ENCODE measurements at regions not wholly inside any gene's neighbourhood (a gene's known extent, or its start where the extent isn't known, plus 50 kb on each side); places are given as distances from the start of the nearest gene placed in this dataset.

- DNase-seq = no peak
These were observed 274.4 kb downstream of the PLPP3 start for GRCh38 chr1:56304975-56305374.

- no peak for DNase-seq
These were observed 275.6 kb downstream of the PLPP3 start for GRCh38 chr1:56303805-56304204.

- no peak for DNase-seq
These were observed 276.5 kb downstream of the PLPP3 start for GRCh38 chr1:56302878-56303277.

DNA sequence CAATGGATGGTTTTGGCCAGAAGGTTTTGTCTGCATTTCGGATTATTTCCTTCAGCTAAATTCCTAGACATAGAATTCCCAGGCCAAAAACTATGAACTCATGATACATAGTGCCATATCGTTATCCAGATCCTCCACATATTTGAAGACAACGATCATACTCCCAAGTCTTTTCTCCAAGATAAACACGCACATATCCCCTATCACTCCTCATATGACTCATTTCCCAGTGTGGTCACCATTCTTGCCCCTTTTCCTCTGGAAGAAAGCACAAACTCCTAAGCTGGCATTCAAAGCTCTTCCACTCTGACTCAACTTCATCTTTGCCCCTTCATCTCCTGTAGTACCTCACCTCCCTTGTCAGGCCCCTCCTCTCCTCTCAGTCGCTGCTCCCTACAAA lies 277.6 kb downstream of the PLPP3 start:
- no peak for DNase-seq

GRCh38 chr1:56300836-56301235 lies 278.5 kb downstream of the PLPP3 start:
- no peak for DNase-seq

GRCh38 chr1:56298866-56299265 lies 280.5 kb downstream of the PLPP3 start:
- DNase-seq = no peak

DNA sequence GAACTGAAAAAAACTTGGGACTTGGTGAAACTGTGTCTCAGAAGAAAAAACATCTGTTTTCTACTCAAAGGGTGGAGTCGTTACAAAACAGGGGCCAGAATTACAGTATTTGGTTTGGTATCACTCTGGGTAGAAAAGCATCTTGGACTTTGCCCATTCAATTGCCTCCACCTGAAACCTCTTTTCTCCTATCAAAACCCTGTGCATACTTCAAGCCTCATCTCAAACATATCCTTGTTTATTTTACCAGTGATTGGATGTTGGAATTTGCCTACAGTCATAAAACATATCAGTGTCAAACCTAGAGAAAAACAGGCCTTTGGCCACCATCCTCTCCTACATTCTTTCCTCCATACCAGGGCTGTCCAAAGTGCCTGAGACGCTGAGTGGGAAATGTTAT lies 281.5 kb downstream of the PLPP3 start:
- no peak for DNase-seq

DNA sequence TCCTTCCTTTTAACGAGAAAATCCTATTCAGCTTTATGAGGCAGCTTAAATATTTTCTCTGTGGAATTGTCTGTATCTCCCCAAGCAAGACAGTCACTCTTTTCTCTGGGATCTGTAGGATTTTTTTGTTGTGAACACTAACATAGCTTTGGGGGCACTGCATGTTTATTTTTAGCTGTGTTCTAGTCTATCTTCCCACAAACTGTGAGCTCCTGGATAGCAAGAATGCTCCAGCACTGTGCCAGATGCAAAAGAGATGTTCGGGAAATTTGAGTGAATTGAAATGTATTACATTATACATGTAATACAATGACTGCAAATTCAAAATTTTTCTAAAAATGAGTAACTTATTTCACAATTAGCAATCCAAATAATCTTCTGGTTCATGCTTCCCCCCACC lies 282.2 kb downstream of the PLPP3 start:
- no peak for DNase-seq

DNA sequence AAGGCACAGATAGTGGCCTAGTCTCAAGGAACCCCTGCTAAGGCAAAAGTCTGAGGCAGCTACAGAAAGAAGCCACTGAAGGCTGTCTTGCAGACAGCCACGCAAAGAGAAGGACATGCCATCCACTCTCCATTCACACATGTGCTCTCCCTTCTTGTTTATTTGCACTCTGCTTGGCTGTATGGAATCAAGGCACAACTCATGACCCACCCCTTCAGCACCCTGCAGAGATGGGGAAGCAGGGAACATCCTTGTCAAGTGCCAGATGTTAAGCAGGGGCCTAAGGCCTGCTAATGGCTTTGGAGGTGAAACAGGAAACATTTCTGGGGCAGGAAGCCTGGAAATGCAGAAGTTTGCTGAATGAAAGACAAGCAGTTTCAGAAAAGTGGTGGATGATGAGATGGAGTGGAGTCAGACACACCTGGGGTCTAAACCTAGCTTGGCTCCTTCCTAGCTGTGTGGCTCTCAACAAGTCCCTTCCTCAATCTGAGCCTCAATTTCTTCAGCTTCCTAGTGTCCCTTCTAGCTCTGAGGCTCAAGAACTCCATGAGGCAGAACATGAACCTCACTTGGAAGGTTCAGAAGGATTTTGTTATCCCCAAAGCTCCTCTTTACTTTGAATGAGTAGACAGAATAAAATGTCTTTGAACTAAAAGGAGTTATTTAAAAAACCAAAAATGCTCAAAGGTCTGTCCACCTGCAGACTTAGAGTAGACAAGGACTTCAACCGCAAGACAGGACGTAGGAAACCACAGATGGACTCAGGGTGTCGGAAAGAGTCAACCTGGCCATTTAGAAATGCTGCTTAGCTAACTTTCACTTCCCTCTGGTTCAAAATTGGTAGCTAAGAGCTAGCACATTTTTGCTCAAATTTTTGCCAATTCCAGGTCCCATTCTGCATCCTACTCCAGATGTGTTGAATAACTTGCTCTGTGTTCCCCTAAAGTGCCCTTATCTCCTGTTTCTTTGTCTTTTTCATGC lies 283.1 kb downstream of the PLPP3 start:
- no peak for DNase-seq

- no peak for DNase-seq
These were observed 287.9 kb downstream of the PLPP3 start for GRCh38 chr1:56291374-56291919.

DNA sequence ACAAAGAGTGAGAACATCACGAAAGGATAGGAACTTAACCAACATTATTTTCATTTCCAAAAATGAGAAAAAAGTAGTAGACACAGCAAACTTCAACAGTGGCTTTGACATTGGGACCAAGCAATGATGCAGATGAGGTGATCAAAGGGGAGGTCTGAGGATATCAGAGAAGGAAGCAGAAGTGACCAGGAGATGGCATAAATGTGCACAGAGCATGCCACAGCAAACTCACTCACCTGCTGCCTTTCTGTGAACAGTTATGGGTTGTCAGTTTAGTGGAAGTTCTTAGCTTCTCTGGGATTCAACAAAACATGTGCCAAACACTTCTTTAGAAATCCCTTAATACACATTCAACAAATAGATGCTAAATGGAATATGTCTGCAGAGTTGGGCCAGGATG lies 290.1 kb downstream of the PLPP3 start:
- DNase-seq = no peak

GRCh38 chr1:56287721-56288120 lies 291.6 kb downstream of the PLPP3 start:
- no peak for DNase-seq

DNA sequence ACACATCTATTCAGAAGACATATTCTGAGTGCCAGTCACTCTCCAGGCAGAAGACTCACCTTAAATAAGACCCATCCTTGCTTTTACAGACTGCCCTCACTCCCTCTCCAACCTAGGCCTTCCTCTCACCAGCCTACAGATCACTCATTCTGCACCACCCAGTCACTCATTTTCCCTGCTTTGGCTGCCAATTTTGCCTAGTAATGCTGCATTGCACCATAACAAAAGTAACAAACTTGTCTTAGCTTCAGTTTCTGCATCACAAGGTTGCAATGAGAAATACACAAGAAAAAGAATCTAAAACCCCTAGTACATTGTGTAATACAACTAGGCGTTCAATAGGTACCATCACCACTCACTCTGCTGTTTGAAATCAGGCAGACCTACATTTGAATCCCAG lies 292.4 kb downstream of the PLPP3 start:
- no peak for DNase-seq

DNA sequence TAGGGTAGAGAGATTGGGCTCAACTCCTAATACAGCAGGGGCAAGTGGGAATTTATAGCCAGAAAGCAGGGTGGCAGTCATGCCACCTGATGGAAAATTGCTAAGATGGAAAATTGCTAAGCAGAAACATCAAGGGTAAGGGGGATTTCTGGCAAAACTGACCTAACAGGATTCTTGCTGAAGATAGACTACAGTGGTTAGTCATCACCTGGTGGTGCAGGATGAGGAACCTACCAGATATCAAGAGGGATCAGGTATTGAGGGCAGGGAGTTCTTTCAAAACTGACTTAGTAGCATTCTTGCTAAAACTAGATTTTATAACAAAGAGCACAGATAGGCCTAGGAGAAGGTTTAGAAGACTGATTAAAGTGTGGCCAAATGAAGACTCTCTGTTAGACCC lies 292.9 kb downstream of the PLPP3 start:
- DNase-seq = no peak

DNA sequence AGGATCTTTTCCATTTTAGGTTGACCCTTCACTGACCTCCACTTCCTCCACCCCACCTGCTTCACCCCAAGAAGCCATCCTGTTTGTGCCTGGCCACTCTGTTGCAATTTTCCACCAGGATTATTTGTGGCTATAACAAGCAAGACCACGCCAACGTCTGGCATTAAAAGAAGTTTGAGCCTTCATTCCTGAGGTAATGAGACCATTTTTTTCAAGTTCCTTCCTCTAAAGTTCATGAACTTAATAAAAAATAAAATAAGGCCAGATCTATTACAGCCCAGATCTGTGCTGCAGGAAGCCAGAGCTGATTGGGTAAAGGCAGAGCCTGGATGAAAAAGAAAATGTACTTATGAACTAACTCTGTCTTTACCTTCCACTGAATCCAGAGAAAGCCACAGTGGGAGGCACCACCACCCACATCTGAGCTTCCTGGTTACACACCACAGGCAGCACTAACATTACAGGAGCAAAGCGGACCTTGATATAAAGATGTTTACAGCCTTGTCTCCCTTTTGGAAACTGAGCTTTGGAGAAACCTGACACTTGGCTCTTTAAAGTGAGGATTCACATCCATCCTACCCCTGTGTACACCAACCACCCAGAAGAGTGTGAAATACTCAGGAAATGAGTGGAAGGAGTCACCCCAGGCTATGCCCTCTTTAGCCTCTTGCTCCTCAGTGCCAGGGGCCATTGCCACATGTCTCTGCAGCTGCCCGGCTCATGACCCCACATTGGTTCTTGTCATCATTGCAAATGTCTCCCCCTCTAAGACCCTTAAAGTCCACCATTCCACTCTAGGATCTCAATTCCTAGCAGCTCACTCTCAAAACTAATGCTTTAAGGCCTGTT lies 293.6 kb downstream of the PLPP3 start:
- no peak for DNase-seq

DNA sequence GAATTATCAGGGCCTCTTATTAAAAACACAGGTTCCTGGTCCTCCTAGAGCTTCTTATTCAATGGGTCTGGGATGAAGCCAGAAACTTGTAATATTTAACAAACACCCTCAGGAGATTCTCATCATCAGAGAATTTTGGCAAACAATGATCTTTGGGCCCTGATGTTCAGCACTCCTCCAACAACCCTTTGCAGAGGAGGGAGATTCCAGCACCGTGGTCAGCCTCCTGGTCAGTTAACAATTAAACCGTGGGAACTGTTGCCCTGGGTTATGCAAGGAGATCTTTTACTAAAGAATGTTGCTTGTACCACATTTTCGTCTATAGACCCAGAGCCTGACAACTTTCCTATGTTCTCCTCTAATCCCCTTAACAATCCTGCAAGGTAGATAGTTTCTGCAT lies 294.4 kb downstream of the PLPP3 start:
- DNase-seq = no peak

GRCh38 chr1:56278061-56278460 lies 301.3 kb downstream of the PLPP3 start:
- DNase-seq = no peak

- no peak for DNase-seq
These were observed 310.7 kb downstream of the PLPP3 start for GRCh38 chr1:56268519-56269140.

DNA sequence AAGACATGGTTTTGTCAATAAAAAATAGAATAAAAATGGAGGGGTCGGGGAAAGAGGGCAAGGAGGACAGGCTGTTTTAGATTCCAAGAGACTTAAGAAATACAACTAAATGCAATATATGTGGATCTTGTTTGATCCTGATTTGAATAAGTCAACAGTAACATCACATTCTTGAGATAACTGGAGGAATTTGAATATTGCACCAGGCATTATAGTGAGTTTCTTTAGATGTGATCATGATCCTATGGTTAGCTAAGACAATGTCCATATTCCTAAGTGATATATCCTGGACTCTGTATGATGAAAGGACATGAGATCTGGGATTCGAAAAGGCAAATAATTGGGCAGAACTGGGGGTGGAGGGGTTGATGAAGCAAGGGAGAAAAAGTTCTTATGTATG lies 311.8 kb downstream of the PLPP3 start:
- no peak for DNase-seq

GRCh38 chr1:56266359-56266758 lies 313.0 kb downstream of the PLPP3 start:
- no peak for DNase-seq

DNA sequence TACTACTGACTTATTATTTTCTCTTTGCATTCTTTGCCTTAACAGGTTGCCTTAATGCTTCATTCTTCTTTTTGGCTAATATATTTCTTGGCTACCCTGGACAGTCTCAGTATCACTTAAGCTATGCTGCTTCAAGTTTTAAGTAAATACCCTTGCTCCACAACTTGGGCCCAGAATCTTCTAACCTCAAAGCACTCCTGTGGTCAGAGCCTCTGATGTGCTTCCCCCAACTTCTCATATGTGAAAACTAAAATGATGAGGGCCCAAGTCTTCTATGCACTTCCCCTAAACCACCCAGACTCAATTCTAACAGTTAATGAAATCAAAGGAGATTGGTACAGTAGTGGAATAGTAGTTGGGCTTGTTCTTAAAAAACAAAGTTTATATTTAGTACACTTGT lies 314.1 kb downstream of the PLPP3 start:
- no peak for DNase-seq

DNA sequence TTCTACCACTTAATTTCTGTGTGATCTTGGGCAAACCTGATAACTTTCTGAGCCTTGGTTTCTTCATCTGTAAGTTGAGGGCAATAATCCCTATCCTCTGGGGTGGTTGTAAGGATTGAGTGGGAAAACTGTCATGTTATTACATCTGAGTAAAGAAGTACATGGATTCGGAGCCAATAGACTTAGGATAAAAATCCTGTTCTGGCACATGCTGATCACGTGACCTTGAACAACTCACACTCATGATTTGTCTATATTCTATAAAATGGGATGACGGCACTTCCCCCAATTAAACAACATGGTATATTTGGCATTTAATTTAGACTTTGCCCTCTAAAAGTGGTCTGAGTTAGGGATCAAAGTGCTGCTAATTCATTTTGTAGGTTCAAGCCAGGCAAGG lies 315.5 kb downstream of the PLPP3 start:
- DNase-seq = no peak

- no peak for DNase-seq
These were observed 321.0 kb downstream of the PLPP3 start for GRCh38 chr1:56258371-56258770.
